Mesenteric fat pad (tissue), 1 donor: ENCODE measurements at regions not wholly inside any gene's neighbourhood (a gene's known extent, or its start where the extent isn't known, plus 50 kb on each side); places are given as distances from the start of the nearest gene placed in this dataset.

ENCODE experiments used
- DNase-seq: peaks from one replicate; pipeline ENCODE4 v3.0.0-alpha.2; 2020; ENCODE audit warnings: low spot score
- donor health status: DM: yes; HTN: yes; CAD: no.

- no peak for DNase-seq
These were observed 1086.1 kb upstream of the CNTN5 start for GRCh38 chr11:97934572-97935208.

- DNase-seq: no peak
These were observed 1083.2 kb upstream of the CNTN5 start for GRCh38 chr11:97937501-97937900.

GRCh38 chr11:97938789-97939188 lies 1082.0 kb upstream of the CNTN5 start:
- no peak for DNase-seq

- DNase-seq: no peak
These were observed 1077.3 kb upstream of the CNTN5 start for GRCh38 chr11:97943493-97943892.

- no peak for DNase-seq
These were observed 1072.0 kb upstream of the CNTN5 start for GRCh38 chr11:97948793-97949192.

GRCh38 chr11:97955595-97955994 lies 1065.2 kb upstream of the CNTN5 start:
- DNase-seq: no peak

GRCh38 chr11:97956904-97957303 lies 1063.8 kb upstream of the CNTN5 start:
- no peak for DNase-seq

GRCh38 chr11:97961431-97961830 lies 1059.3 kb upstream of the CNTN5 start:
- no peak for DNase-seq

- no peak for DNase-seq
These were observed 1058.0 kb upstream of the CNTN5 start for GRCh38 chr11:97962758-97963157.

- no peak for DNase-seq
These were observed 1057.0 kb upstream of the CNTN5 start for GRCh38 chr11:97963528-97964331.

- no peak for DNase-seq
These were observed 1056.3 kb upstream of the CNTN5 start for GRCh38 chr11:97964332-97965004.

GRCh38 chr11:97965849-97966646 lies 1054.7 kb upstream of the CNTN5 start:
- DNase-seq: no peak

- no peak for DNase-seq
These were observed 1053.8 kb upstream of the CNTN5 start for GRCh38 chr11:97966901-97967300.

- DNase-seq: no peak
These were observed 1052.7 kb upstream of the CNTN5 start for GRCh38 chr11:97968071-97968470.

GRCh38 chr11:97972731-97973130 lies 1048.0 kb upstream of the CNTN5 start:
- no peak for DNase-seq

- DNase-seq: no peak
These were observed 1047.3 kb upstream of the CNTN5 start for GRCh38 chr11:97973352-97973857.

GRCh38 chr11:97974798-97975498 lies 1045.8 kb upstream of the CNTN5 start:
- no peak for DNase-seq

- no peak for DNase-seq
These were observed 1043.0 kb upstream of the CNTN5 start for GRCh38 chr11:97977726-97978125.

- DNase-seq: no peak
These were observed 1041.0 kb upstream of the CNTN5 start for GRCh38 chr11:97979741-97980140.

- DNase-seq: no peak
These were observed 1038.2 kb upstream of the CNTN5 start for GRCh38 chr11:97982512-97982911.

- no peak for DNase-seq
These were observed 1031.6 kb upstream of the CNTN5 start for GRCh38 chr11:97989121-97989520.
